GM23338 (cell line): ENCODE measurements at regions not wholly inside any gene's neighbourhood (a gene's known extent, or its start where the extent isn't known, plus 50 kb on each side); places are given as distances from the start of the nearest gene placed in this dataset.

ENCODE experiments used
- ATAC-seq: fragments of 200-7000 bp; cut with Tn5 transposase; 3 replicates; pipeline ENCODE4 v1.9.1; 2020
- DNase-seq: peaks from one replicate; pipeline ENCODE4 v3.0.0-alpha.2; 2015; ENCODE audit warnings: low spot score
- H2AFZ ChIP-seq: fragments of 200-600 bp; sonication (generic); 2 replicates; pipeline ENCODE4 v1.8.0; 2016; ENCODE audit warnings: antibody characterized with exemption, mild to moderate bottlenecking, moderate library complexity
- H3F3A ChIP-seq: fragments of 200-600 bp; sonication (generic); replicated peaks from 2 replicates; pipeline ENCODE4 v1.8.0; 2017; ENCODE audit warnings: antibody characterized with exemption, mixed run types, low read depth
- H3K27ac ChIP-seq: fragments of 200-600 bp; sonication (generic); 2 replicates; pipeline ENCODE4 v1.6.1; 2016; ENCODE audit warnings: low read depth
- H3K27me3 ChIP-seq: fragments of 200-600 bp; sonication (generic); 2 replicates; pipeline ENCODE4 v1.8.0; 2016; ENCODE audit warnings: mild to moderate bottlenecking, mixed run types, moderate library complexity; ENCODE audit not compliant: insufficient read depth
- H3K36me3 ChIP-seq: fragments of 200-600 bp; sonication (generic); 2 replicates; pipeline ENCODE4 v1.8.0; 2016; ENCODE audit warnings: mild to moderate bottlenecking; ENCODE audit not compliant: insufficient read depth
- H3K4me1 ChIP-seq: fragments of 200-600 bp; sonication (generic); 2 replicates; pipeline ENCODE4 v1.8.0; 2016; ENCODE audit warnings: mild to moderate bottlenecking, moderate library complexity; ENCODE audit not compliant: insufficient read depth
- H3K4me2 ChIP-seq: fragments of 200-600 bp; sonication (generic); 2 replicates; pipeline ENCODE4 v1.7.1; 2017; ENCODE audit warnings: mixed run types
- H3K4me3 ChIP-seq: fragments of 200-600 bp; sonication (generic); 2 replicates; pipeline ENCODE4 v1.6.1; 2016; ENCODE audit warnings: mixed run types
- H3K79me2 ChIP-seq: fragments of 200-600 bp; sonication (generic); replicated peaks from 2 replicates; pipeline ENCODE4 v1.8.0; 2017; ENCODE audit warnings: mild to moderate bottlenecking; ENCODE audit not compliant: insufficient read depth
- H3K9me2 ChIP-seq: fragments of 200-600 bp; sonication (generic); 2 replicates; pipeline ENCODE4 v1.8.0; 2017; ENCODE audit not compliant: insufficient read depth
- H4K20me1 ChIP-seq: fragments of 200-600 bp; sonication (generic); replicated peaks from 2 replicates; pipeline ENCODE4 v1.8.0; 2017; ENCODE audit warnings: mild to moderate bottlenecking; ENCODE audit not compliant: insufficient read depth
- H3K27ac Mint-ChIP-seq: 2 replicates; pipeline ENCODE4 v1.8.0; 2020; ENCODE audit warnings: inconsistent platforms, mild to moderate bottlenecking, moderate library complexity, mixed read lengths
- H3K27me3 Mint-ChIP-seq: 3 replicates; pipeline ENCODE4 v1.8.0; 2022; ENCODE audit warnings: low read depth, mild to moderate bottlenecking, moderate library complexity, mixed read lengths, inconsistent platforms; ENCODE audit not compliant: insufficient read depth, poor library complexity
- H3K36me3 Mint-ChIP-seq: 3 replicates; pipeline ENCODE4 v1.8.0; 2021; ENCODE audit warnings: low read depth, mild to moderate bottlenecking, inconsistent platforms, moderate library complexity, mixed read lengths
- H3K4me1 Mint-ChIP-seq: 3 replicates; pipeline ENCODE4 v1.8.0; 2020; ENCODE audit warnings: mild to moderate bottlenecking, inconsistent platforms, mixed read lengths
- H3K4me3 Mint-ChIP-seq: 3 replicates; pipeline ENCODE4 v1.8.0; 2021; ENCODE audit warnings: moderate library complexity, mild to moderate bottlenecking, inconsistent platforms, mixed read lengths
- H3K9me3 Mint-ChIP-seq: 3 replicates; pipeline ENCODE4 v1.8.0; 2020; ENCODE audit warnings: moderate library complexity, mild to moderate bottlenecking, inconsistent platforms, mixed read lengths
- CREB1 ChIP-seq: fragments of 250-450 bp; sonication (Bioruptor Pico); IDR thresholded peaks from 2 replicates; pipeline ENCODE4 v1.5.0; 2020; ENCODE audit warnings: low read depth, mild to moderate bottlenecking, moderate library complexity
- EZH2 ChIP-seq: fragments of 200-600 bp; sonication (generic); IDR thresholded peaks from one replicate; pipeline ENCODE4 v1.8.0; 2017; ENCODE audit warnings: antibody characterized with exemption, mild to moderate bottlenecking, low read depth; ENCODE audit not compliant: unreplicated experiment
- EZH2phosphoT487 ChIP-seq: fragments of 200-600 bp; sonication (generic); IDR thresholded peaks from one replicate; pipeline ENCODE4 v1.8.1; 2018; ENCODE audit warnings: antibody characterized with exemption; ENCODE audit not compliant: unreplicated experiment
- JUNB ChIP-seq: IDR thresholded peaks from one replicate; pipeline ENCODE4 v1.6.1; 2016; ENCODE audit warnings: antibody characterized with exemption; ENCODE audit not compliant: unreplicated experiment
- NANOG ChIP-seq: IDR thresholded peaks from 2 replicates; pipeline ENCODE4 v1.6.1; 2016; ENCODE audit warnings: antibody characterized with exemption, borderline replicate concordance
- POLR2AphosphoS5 ChIP-seq: IDR thresholded peaks from 2 replicates; pipeline ENCODE4 v1.6.1; 2016; ENCODE audit warnings: antibody characterized with exemption, low read depth
- STAT1 ChIP-seq: IDR thresholded peaks from one replicate; pipeline ENCODE4 v1.6.1; 2016; ENCODE audit warnings: antibody characterized with exemption; ENCODE audit not compliant: unreplicated experiment
- ZNF114 ChIP-seq: fragments of 250-450 bp; sonication (Bioruptor Pico); IDR thresholded peaks from 2 replicates; pipeline ENCODE4 v1.5.0; 2020; ENCODE audit warnings: mild to moderate bottlenecking, moderate library complexity
- ZNF331 ChIP-seq: fragments of 250-450 bp; sonication (Bioruptor Pico); IDR thresholded peaks from 2 replicates; pipeline ENCODE4 v1.5.0; 2020; ENCODE audit warnings: low read depth, mild to moderate bottlenecking, moderate library complexity
- TF ChIP-seq, protein P1 (sequence below), 2 experiments: fragments of 200-600 bp in 1 of 2; sonication (generic) in 1 of 2; conservative IDR thresholded peaks; 2 replicates each; pipeline versions ENCODE4 v1.5.1 to v1.6.1; 2016 to 2017; ENCODE audit warnings: antibody characterized with exemption in 2 of 2, low read depth in 2 of 2, mild to moderate bottlenecking in 2 of 2, moderate library complexity in 1 of 2
- TF ChIP-seq, protein P2 (sequence below): IDR thresholded peaks from 2 replicates; pipeline ENCODE4 v1.6.1; 2016; ENCODE audit warnings: antibody characterized with exemption
- TF ChIP-seq, protein P3 (sequence below): IDR thresholded peaks from one replicate; pipeline ENCODE4 v1.6.1; 2018; ENCODE audit warnings: antibody characterized with exemption; ENCODE audit not compliant: unreplicated experiment
- TF ChIP-seq, protein P4 (sequence below): fragments of 250-450 bp; sonication (Bioruptor Pico); IDR thresholded peaks from 2 replicates; pipeline ENCODE4 v1.5.0; 2020; ENCODE audit warnings: mild to moderate bottlenecking, moderate library complexity

DNA sequence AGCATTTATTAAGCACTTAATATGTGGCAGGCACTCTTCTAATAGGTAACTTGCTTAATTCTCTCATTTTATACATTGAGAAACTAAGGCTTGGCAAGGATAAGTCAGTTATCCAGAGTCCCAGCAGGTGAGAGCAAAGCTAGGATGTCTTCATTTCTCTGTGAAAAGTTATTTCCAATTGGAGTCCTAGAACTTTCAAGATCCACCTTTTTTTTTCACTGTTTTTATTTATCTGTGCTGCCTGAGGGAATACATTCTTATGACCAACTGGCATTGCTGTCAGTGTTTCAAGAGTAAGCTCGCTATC, 56.2 kb upstream of the ETAA1 start:
- no peaks in the 10 kb centered on the region for H3K4me1 ChIP-seq
- no peaks in the 10 kb centered on the region for H3K27me3 ChIP-seq
- no peaks in the 10 kb centered on the region for H3K9me3 Mint-ChIP-seq
- ATAC-seq (peak; percentile 10; the same call in 2 of the 3 replicates), DNase-seq (no peak)
- H3K36me3 ChIP-seq: peaks cover 29% of the 10 kb centered on the region
- peaks cover 26% of the 10 kb centered on the region; the same call in 2 of the 3 replicates for H3K4me1 Mint-ChIP-seq
- no peak overlapping the region for H3K4me2 ChIP-seq
- peak overlapping the region; percentile 32; the same call in 1 of the 2 replicates for H3K27ac Mint-ChIP-seq
- H3K79me2 ChIP-seq: peaks cover 13% of the 10 kb centered on the region
- TF ChIP-seq NANOG (no peak), JUNB (no peak), ZNF331 (CRISPR knock-in tag) (no peak), EZH2 (no peak), STAT1 (no peak), EZH2phosphoT487 (no peak), ZNF114 (CRISPR knock-in tag) (no peak), POLR2AphosphoS5 (no peak), CREB1 (CRISPR knock-in tag) (no peak)
- TF ChIP-seq, protein P1, sequence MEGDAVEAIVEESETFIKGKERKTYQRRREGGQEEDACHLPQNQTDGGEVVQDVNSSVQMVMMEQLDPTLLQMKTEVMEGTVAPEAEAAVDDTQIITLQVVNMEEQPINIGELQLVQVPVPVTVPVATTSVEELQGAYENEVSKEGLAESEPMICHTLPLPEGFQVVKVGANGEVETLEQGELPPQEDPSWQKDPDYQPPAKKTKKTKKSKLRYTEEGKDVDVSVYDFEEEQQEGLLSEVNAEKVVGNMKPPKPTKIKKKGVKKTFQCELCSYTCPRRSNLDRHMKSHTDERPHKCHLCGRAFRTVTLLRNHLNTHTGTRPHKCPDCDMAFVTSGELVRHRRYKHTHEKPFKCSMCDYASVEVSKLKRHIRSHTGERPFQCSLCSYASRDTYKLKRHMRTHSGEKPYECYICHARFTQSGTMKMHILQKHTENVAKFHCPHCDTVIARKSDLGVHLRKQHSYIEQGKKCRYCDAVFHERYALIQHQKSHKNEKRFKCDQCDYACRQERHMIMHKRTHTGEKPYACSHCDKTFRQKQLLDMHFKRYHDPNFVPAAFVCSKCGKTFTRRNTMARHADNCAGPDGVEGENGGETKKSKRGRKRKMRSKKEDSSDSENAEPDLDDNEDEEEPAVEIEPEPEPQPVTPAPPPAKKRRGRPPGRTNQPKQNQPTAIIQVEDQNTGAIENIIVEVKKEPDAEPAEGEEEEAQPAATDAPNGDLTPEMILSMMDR (conservative IDR thresholded peaks at IDR 0.05; ENCODE audit: low read depth in 2 of 2): no peak
- TF ChIP-seq, protein P2, sequence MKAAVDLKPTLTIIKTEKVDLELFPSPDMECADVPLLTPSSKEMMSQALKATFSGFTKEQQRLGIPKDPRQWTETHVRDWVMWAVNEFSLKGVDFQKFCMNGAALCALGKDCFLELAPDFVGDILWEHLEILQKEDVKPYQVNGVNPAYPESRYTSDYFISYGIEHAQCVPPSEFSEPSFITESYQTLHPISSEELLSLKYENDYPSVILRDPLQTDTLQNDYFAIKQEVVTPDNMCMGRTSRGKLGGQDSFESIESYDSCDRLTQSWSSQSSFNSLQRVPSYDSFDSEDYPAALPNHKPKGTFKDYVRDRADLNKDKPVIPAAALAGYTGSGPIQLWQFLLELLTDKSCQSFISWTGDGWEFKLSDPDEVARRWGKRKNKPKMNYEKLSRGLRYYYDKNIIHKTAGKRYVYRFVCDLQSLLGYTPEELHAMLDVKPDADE: no peak
- TF ChIP-seq, protein P3, sequence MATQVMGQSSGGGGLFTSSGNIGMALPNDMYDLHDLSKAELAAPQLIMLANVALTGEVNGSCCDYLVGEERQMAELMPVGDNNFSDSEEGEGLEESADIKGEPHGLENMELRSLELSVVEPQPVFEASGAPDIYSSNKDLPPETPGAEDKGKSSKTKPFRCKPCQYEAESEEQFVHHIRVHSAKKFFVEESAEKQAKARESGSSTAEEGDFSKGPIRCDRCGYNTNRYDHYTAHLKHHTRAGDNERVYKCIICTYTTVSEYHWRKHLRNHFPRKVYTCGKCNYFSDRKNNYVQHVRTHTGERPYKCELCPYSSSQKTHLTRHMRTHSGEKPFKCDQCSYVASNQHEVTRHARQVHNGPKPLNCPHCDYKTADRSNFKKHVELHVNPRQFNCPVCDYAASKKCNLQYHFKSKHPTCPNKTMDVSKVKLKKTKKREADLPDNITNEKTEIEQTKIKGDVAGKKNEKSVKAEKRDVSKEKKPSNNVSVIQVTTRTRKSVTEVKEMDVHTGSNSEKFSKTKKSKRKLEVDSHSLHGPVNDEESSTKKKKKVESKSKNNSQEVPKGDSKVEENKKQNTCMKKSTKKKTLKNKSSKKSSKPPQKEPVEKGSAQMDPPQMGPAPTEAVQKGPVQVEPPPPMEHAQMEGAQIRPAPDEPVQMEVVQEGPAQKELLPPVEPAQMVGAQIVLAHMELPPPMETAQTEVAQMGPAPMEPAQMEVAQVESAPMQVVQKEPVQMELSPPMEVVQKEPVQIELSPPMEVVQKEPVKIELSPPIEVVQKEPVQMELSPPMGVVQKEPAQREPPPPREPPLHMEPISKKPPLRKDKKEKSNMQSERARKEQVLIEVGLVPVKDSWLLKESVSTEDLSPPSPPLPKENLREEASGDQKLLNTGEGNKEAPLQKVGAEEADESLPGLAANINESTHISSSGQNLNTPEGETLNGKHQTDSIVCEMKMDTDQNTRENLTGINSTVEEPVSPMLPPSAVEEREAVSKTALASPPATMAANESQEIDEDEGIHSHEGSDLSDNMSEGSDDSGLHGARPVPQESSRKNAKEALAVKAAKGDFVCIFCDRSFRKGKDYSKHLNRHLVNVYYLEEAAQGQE: no peak
- TF ChIP-seq, protein P4, sequence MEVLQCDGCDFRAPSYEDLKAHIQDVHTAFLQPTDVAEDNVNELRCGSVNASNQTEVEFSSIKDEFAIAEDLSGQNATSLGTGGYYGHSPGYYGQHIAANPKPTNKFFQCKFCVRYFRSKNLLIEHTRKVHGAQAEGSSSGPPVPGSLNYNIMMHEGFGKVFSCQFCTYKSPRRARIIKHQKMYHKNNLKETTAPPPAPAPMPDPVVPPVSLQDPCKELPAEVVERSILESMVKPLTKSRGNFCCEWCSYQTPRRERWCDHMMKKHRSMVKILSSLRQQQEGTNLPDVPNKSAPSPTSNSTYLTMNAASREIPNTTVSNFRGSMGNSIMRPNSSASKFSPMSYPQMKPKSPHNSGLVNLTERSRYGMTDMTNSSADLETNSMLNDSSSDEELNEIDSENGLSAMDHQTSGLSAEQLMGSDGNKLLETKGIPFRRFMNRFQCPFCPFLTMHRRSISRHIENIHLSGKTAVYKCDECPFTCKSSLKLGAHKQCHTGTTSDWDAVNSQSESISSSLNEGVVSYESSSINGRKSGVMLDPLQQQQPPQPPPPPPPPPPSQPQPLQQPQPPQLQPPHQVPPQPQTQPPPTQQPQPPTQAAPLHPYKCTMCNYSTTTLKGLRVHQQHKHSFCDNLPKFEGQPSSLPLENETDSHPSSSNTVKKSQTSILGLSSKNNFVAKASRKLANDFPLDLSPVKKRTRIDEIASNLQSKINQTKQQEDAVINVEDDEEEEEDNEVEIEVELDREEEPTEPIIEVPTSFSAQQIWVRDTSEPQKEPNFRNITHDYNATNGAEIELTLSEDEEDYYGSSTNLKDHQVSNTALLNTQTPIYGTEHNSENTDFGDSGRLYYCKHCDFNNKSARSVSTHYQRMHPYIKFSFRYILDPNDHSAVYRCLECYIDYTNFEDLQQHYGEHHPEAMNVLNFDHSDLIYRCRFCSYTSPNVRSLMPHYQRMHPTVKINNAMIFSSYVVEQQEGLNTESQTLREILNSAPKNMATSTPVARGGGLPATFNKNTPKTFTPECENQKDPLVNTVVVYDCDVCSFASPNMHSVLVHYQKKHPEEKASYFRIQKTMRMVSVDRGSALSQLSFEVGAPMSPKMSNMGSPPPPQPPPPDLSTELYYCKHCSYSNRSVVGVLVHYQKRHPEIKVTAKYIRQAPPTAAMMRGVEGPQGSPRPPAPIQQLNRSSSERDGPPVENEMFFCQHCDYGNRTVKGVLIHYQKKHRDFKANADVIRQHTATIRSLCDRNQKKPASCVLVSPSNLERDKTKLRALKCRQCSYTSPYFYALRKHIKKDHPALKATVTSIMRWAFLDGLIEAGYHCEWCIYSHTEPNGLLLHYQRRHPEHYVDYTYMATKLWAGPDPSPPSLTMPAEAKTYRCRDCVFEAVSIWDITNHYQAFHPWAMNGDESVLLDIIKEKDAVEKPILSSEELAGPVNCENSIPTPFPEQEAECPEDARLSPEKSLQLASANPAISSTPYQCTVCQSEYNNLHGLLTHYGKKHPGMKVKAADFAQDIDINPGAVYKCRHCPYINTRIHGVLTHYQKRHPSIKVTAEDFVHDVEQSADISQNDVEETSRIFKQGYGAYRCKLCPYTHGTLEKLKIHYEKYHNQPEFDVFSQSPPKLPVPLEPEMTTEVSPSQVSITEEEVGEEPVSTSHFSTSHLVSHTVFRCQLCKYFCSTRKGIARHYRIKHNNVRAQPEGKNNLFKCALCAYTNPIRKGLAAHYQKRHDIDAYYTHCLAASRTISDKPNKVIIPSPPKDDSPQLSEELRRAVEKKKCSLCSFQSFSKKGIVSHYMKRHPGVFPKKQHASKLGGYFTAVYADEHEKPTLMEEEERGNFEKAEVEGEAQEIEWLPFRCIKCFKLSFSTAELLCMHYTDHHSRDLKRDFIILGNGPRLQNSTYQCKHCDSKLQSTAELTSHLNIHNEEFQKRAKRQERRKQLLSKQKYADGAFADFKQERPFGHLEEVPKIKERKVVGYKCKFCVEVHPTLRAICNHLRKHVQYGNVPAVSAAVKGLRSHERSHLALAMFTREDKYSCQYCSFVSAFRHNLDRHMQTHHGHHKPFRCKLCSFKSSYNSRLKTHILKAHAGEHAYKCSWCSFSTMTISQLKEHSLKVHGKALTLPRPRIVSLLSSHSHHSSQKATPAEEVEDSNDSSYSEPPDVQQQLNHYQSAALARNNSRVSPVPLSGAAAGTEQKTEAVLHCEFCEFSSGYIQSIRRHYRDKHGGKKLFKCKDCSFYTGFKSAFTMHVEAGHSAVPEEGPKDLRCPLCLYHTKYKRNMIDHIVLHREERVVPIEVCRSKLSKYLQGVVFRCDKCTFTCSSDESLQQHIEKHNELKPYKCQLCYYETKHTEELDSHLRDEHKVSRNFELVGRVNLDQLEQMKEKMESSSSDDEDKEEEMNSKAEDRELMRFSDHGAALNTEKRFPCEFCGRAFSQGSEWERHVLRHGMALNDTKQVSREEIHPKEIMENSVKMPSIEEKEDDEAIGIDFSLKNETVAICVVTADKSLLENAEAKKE (CRISPR knock-in tag): no peak
- no peak overlapping the region for H3K4me3 Mint-ChIP-seq
- H3K27ac ChIP-seq: peak overlapping the region; percentile 5; the same call in 1 of the 2 replicates
- H3F3A ChIP-seq: peaks cover 10% of the 10 kb centered on the region; the same call in 1 of the 2 replicates
- no peaks in the 10 kb centered on the region for H4K20me1 ChIP-seq
- no peak overlapping the region for H3K4me3 ChIP-seq
- H3K27me3 Mint-ChIP-seq: peaks cover 26% of the 10 kb centered on the region
- no peaks in the 10 kb centered on the region for H3K9me2 ChIP-seq
- no peaks in the 10 kb centered on the region; the same call in 2 of the 3 replicates for H3K36me3 Mint-ChIP-seq
- no peak overlapping the region for H2AFZ ChIP-seq
